ENCODE measurements at regions not wholly inside any gene's neighbourhood (a gene's known extent, or its start where the extent isn't known, plus 50 kb on each side); places are given as distances from the start of the nearest gene placed in this dataset.

DNA sequence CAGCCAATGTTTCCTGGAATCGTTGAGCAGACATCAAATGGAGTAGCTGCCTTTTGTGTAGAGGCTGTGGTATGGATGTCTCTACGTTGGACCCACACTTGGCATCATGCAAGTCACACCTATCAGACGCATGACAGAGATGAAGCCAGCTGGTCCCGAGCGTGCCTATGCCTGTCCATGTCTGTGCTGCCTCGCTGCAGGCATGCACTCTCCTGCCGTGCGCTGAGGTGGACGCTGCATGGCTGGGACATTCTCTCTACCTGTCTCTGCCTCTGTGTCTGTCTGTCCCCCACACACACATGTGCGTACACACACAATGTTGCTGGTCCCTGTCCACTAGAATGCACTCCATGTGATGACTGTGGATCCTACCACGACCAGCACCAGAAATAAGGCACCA is 514.2 kb upstream of the MYT1L start:
- no peaks in the 10 kb centered on the region for H3K9me3 Mint-ChIP-seq (ENCODE audit: unreplicated experiment)
- H3K36me3 Mint-ChIP-seq (ENCODE audit: insufficient read depth, unreplicated experiment): no peaks in the 10 kb centered on the region
- no peak for DNase-seq (ENCODE audit: unreplicated experiment)
- no peak overlapping the region for H3K27ac Mint-ChIP-seq (ENCODE audit: low read depth, unreplicated experiment)
- POLR2A ChIA-PET: no interaction called here
- H3K4me1 Mint-ChIP-seq (ENCODE audit: insufficient read depth, unreplicated experiment): no peaks in the 10 kb centered on the region
- TF ChIP-seq, protein P1, sequence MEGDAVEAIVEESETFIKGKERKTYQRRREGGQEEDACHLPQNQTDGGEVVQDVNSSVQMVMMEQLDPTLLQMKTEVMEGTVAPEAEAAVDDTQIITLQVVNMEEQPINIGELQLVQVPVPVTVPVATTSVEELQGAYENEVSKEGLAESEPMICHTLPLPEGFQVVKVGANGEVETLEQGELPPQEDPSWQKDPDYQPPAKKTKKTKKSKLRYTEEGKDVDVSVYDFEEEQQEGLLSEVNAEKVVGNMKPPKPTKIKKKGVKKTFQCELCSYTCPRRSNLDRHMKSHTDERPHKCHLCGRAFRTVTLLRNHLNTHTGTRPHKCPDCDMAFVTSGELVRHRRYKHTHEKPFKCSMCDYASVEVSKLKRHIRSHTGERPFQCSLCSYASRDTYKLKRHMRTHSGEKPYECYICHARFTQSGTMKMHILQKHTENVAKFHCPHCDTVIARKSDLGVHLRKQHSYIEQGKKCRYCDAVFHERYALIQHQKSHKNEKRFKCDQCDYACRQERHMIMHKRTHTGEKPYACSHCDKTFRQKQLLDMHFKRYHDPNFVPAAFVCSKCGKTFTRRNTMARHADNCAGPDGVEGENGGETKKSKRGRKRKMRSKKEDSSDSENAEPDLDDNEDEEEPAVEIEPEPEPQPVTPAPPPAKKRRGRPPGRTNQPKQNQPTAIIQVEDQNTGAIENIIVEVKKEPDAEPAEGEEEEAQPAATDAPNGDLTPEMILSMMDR (IDR thresholded peaks at IDR 0.05; ENCODE audit: unreplicated experiment): no peak
- CTCF ChIA-PET: interaction anchor here (2.1 kb wide), 1 partner anchor 457 kb away, joined by 5 read pairs; no protein-coding TSS in a partner anchor
- no peaks in the 10 kb centered on the region for H3K27me3 Mint-ChIP-seq (ENCODE audit: insufficient read depth, unreplicated experiment)
- intact Hi-C loops (cut with micrococcal nuclease): no loop called here
- H3K4me3 Mint-ChIP-seq (ENCODE audit: unreplicated experiment): no peak overlapping the region
- BruUV-seq (replicated peaks): no TSS peak

DNA sequence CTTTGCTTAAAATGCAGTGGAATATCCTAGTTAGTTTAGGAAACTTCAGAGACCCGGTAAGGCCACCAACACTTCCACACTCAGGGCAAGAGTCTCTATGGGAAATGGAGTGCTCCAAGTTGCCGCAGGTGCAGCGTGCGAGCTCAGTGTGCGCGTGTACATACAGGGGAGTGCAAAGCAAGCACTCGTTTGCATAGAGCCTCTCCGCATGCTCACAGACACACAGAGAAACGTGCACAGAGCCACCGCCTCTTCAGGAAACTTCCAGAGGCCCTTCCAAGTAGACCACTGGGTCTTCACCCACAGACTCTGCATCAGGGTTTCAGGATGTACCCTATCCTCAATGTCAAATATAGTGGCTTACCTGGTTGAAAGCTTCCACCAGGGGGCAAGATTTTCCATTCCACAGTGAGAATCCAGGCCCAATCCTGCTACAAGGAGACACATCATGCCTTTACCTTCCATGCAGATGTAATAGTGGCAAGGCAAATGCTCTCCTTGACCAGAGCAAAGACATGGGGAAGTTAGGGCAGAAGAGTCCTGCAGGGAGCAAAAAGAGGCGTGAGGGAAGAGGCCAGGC is 513.0 kb upstream of the MYT1L start:
- CTCF ChIA-PET: interaction anchor here (0.6 to 2.1 kb wide), 3 partner anchors 456 to 613 kb away, joined by 3 to 5 read pairs (median 5); no protein-coding TSS in a partner anchor
- no peaks in the 10 kb centered on the region for H3K9me3 Mint-ChIP-seq (ENCODE audit: unreplicated experiment)
- H3K36me3 Mint-ChIP-seq (ENCODE audit: insufficient read depth, unreplicated experiment): no peaks in the 10 kb centered on the region
- BruUV-seq (replicated peaks): no TSS peak
- TF ChIP-seq, protein P1 (IDR thresholded peaks at IDR 0.05; ENCODE audit: unreplicated experiment): no peak
- no peak overlapping the region for H3K4me3 Mint-ChIP-seq (ENCODE audit: unreplicated experiment)
- no peak for DNase-seq (ENCODE audit: unreplicated experiment)
- H3K27ac Mint-ChIP-seq (ENCODE audit: low read depth, unreplicated experiment): no peak overlapping the region
- intact Hi-C loops (cut with micrococcal nuclease): no loop called here
- POLR2A ChIA-PET: no interaction called here
- H3K27me3 Mint-ChIP-seq (ENCODE audit: insufficient read depth, unreplicated experiment): no peaks in the 10 kb centered on the region
- H3K4me1 Mint-ChIP-seq (ENCODE audit: insufficient read depth, unreplicated experiment): no peaks in the 10 kb centered on the region

DNA sequence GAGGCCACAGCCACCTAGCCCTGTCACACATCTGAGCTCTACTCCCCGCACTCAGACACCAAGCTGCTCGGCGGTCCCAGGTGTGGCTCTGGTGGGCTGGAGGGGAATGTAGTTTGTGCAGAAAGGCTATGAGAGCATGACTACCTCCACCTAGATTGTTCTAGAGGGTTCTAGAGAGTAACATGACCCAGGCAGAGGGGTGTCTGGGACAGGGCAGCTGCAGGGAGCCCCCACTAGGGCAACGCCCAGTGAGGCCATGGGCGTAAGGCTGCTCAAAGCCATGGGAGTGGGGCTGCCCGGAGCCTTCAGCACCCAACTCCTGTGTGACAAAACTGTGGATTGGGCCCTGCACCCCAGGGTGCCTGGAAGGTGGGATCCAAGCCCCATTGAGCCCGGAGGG is 511.4 kb upstream of the MYT1L start:
- no peaks in the 10 kb centered on the region for H3K27me3 Mint-ChIP-seq (ENCODE audit: insufficient read depth, unreplicated experiment)
- intact Hi-C loops (cut with micrococcal nuclease): no loop called here
- H3K27ac Mint-ChIP-seq (ENCODE audit: low read depth, unreplicated experiment): no peak overlapping the region
- H3K4me1 Mint-ChIP-seq (ENCODE audit: insufficient read depth, unreplicated experiment): no peaks in the 10 kb centered on the region
- no peak for DNase-seq (ENCODE audit: unreplicated experiment)
- ChIA-PET POLR2A (no interaction called here), CTCF (no interaction called here)
- no TSS peak for BruUV-seq (replicated peaks)
- H3K9me3 Mint-ChIP-seq (ENCODE audit: unreplicated experiment): peaks cover 14% of the 10 kb centered on the region
- TF ChIP-seq, protein P1 (IDR thresholded peaks at IDR 0.05; ENCODE audit: unreplicated experiment): no peak
- H3K36me3 Mint-ChIP-seq (ENCODE audit: insufficient read depth, unreplicated experiment): no peaks in the 10 kb centered on the region
- H3K4me3 Mint-ChIP-seq (ENCODE audit: unreplicated experiment): no peak overlapping the region

DNA sequence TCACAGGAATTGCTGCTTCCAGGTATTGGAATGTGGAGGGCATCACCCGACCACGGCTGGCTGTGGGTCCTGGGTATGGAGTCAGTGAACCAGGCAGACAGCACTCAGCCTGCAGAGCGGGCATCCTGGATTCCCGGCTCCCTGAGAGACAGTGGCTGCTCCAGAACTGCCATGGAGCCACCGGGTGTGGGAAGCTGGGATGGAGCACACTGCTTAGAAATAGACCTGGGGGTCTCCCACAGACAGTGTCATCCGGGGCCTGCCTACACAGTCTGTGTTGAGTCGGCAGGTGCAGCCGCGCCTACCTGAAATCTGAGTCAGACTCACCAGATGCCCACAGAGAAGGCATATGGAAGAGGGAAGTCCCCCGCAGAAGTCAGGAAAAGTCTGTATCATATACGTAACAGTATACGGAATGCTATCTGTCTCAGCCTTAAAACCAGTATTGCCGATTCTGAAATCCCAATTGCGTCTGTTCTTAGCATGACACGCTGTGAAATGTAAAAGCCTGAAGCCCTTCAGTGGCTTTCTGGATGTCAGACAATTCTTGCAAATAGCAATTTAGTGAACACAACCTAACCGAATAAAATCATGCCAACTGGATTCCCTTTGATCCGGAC is 509.7 kb upstream of the MYT1L start:
- no peaks in the 10 kb centered on the region for H3K4me1 Mint-ChIP-seq (ENCODE audit: insufficient read depth, unreplicated experiment)
- DNase-seq (ENCODE audit: unreplicated experiment): no peak
- H3K36me3 Mint-ChIP-seq (ENCODE audit: insufficient read depth, unreplicated experiment): no peaks in the 10 kb centered on the region
- H3K27me3 Mint-ChIP-seq (ENCODE audit: insufficient read depth, unreplicated experiment): no peaks in the 10 kb centered on the region
- CTCF ChIA-PET: no interaction called here
- BruUV-seq (replicated peaks): no TSS peak
- no peak overlapping the region for H3K27ac Mint-ChIP-seq (ENCODE audit: low read depth, unreplicated experiment)
- H3K4me3 Mint-ChIP-seq (ENCODE audit: unreplicated experiment): no peak overlapping the region
- peaks cover 14% of the 10 kb centered on the region for H3K9me3 Mint-ChIP-seq (ENCODE audit: unreplicated experiment)
- TF ChIP-seq, protein P1 (IDR thresholded peaks at IDR 0.05; ENCODE audit: unreplicated experiment): no peak
- intact Hi-C loops (cut with micrococcal nuclease): no loop called here
- POLR2A ChIA-PET: no interaction called here

All from MCF 10A (cell line).